ENCODE measurements at regions not wholly inside any gene's neighbourhood (a gene's known extent, or its start where the extent isn't known, plus 50 kb on each side); places are given as distances from the start of the nearest gene placed in this dataset.

DNA sequence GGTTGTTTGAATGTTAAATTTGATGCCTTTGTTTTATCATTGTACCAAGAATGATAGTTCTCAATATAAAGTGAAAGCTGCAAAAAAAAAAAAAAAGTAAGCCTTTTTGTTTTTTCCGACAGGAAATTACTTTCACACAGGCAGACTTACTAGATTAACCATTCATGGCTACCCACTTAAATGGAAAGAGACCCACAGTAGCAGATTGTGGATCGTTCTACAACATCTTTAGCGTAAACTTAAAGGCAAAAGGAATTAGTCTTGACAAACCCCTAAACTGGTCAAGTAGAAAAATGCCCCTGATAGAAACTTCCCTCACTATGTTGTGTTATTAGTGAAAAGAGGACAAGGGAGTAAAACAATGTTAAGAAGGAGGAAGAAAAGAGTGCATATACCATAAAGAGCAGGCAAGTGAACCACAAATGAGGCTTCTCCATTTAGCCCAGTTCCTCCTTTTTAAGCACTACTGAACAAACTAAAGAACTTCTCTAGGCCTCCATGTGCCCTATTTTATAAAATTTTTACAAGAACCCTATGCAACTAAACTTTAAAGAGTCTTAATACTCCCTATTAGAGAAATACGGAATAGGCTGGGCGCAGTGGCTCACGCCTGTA lies 1560.3 kb downstream of the MRPL39 start:
- no peak for DNase-seq

DNA sequence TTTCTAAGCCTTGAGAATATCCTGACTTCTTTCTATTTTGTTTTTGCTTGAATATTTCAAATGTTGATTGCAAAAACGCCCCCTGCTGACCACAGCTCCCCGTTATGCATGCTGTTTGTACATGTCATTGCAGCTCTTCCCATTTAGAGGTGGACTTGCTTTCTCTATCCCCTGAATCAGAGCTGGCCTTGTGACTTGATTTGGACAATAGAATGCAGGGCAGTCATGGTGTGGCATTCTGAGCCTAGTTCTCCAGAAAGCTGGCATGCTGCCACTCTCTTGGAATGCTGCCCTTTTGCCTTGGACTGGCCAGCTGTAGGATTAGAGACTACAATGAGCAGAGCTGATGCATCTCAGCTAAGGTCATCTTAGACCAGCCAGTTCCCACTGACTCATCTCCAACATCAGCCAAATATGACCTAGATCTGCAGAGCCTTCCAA lies 1561.5 kb downstream of the MRPL39 start:
- no peak for DNase-seq

DNA sequence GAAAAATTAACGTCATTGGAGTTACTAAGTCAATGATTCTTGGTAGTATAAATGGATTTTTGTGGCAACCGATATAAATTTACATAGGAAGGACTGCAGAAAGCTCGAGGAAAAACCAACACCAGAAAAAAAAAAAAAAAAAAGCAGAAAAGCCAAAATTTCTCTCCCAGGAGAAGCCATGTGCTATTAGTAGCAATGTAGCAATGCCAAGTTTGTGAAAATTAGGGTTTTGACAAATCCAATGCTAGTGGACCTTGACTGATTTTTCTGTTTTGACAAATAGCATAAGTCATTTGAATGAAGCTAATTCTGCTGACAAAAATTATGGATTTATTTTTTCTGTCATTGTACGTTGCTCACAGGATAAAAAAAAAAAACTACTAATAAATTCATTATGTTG lies 1561.9 kb downstream of the MRPL39 start:
- DNase-seq, result no peak

DNA sequence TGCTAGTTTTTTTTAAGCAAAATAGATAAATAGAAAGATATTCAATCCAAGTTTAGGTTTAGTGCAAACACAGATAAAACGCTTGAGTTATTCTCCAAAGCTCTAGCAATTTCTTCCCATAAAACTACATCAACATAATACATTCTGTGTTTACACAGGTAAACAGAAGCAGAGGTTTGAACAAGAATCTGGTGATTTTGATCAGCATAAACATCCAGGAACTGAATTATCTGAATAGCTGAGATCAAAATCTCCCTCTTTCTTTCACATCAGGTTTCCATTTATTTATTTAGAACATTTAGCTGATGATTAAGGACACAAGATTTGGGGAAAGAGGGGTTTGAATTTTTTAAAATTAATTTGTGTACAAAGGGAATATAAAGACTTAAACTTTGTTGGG lies 1564.6 kb downstream of the MRPL39 start:
- no peak for DNase-seq

DNA sequence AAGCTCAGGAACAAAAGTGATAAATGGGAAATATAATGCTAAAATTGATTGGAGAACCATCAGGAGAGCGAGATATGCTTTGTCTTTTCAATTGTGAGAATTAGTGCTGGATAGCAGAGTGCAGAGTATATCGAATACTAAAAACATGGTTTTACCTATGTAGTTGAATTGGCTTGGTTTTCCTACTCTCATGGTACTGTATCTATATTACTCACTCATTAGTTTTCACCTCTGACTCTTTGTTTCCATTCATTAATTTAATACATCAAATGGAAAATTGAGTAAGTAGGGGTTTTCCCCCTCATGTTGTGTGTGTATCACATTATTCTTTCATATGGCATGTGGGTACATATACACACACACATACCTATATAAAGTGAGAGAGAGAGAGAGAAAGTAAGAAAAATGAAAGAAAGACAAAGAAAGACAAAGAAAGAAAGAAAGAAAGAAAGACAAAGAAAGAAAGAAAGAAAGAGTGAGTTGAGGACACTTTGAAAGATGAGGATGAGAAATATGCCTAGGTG lies 1574.5 kb downstream of the MRPL39 start:
- no peak for DNase-seq

DNA sequence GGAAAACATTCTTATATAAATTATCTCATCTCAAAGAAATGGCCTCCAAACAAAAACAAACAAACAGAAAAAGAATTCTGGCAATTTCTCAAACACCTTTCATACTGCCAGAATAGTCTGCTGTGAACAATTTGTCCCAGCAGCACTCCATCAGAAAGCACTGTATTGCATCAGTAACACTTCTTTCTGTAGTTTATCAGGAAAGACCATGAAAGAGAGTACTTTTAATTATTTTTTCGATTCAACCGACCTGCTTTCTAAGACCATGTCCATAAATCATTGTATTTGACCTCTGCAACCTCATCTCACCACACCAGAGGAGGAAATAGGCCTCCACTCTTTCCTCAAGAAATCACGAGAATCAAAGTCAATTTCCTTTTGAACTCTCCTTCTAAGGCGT lies 1579.9 kb downstream of the MRPL39 start:
- no peak for DNase-seq

DNA sequence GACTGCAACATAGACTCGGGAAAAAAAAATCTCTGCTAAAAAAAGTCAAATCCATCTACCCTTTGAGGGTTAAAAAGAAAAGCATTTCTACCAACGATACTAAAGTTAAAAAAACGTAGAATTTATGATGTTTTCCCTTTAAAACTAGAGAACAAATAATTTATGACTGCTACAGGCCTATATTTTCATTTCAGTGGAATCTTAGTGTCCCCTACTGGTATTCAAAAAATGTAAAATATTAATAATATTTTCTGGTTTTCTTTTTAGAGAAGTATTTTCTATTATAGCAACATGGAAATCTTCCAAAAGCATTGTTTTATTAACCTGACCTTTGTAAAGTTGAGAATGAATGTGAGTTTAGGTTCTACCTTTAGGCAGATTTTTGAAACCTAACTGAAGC lies 1582.2 kb downstream of the MRPL39 start:
- no peak for DNase-seq

DNA sequence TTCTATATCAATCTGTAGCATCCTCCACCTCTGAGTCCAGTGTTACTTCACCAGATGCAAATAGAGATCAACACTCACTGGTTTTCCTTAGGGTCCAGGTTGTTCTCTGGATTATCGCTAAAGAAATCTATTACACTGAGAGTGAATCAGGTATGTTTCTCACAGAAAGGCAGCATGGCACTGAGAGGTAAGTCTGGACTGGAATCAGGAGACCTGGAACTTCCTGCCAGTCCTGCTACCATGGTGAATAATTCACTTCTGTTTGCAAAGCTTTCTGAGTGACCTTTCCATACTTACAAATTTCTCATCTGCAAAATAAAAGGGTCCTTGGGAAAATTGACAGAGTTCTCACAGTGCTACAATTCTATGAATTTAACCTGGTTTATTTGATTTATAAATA lies 1583.3 kb downstream of the MRPL39 start:
- DNase-seq, result no peak

DNA sequence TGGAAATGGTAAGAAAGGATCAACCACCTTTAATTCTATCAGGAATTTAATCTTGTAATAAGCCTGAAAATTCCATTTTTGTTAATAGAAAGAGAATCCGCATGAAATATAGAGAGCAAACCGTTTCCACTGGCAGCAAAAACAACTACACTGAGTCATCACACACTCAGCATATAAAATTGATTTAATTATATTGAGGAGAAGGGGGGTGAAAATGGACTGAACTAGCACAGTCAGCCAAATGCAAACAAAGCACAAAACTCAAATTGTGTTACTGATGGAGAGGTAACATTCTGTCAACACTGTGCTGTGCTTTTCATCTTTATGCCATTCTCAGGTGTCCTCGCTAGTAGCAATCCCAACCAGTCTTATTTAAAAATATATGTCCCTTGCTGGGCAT lies 1583.9 kb downstream of the MRPL39 start:
- no peak for DNase-seq

DNA sequence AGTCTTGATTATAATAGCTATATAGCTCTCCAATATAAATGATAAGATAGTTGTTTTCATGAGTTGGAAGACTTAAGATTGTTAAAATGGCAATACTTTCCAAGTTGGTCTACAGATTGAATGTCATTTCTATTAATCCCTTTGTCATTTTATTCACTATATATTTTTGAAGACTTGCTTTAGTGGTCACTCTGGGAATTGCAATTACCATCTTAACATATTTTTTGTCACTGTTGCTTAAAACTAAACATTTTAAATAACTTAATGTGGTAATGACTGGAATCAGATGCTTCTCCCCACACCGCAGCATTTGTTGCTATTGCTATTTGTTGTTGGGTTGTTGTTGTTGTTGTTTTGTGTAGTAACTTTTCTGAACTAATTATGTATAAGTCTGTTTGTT lies 1592.9 kb downstream of the MRPL39 start:
- no peak for DNase-seq

DNA sequence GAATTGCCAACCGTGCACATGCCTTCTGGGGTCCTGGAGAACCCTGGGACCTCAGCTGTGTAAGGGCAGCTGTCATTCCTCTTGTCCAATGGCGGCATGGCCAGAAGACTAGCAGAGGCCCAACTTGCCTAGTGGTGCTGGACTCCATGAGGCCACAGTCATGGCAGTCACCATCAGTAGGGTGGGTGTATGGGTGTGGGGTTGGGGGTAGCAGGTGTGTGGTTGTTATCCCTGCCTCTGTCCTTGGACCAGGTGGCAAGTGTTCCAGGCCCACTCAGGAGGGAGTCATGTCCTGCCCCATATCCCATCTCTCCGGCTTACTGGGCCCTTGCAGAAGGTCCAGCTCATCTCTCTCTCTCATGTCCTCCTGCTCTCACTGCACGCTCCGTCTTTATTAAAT lies 1596.2 kb downstream of the MRPL39 start:
- no peak for DNase-seq

DNA sequence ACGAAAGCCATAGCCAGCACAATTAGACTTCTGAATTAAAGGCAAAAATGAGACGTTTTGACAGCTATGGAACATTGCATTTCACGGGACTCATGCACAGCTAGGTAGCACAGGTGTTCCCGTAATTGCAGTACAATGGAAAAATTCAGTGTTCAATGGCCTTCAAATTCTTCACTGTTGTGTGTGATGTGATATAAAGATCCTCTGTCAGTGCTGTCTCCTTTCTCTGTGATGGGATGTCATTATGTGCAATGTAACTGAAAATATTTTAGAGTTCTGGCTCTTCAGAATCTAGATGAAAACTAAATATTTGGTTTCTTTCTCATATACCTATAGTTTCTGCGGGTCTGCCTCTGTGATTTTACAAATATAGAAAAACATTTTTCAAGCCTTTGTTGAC lies 1599.7 kb downstream of the MRPL39 start:
- no peak for DNase-seq

DNA sequence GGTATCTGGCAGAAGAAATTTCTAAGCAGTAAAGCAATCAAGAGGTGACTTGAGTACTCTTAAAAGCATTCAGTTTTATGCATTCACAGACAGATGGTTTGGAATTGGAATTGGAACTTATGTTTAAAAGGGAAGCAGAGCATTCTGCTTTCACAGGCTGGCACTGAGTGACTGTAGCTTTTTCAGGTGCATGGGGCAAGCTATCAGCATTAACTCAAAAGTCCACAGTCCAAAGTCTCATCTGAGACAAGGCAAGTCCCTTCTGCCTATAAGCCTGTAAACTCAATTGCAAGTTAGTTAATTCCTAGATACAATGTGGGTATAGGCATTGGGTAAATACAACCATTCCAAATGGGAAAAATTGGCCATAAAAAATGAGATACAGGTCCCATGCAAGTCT lies 1620.3 kb downstream of the MRPL39 start:
- DNase-seq, result no peak

DNA sequence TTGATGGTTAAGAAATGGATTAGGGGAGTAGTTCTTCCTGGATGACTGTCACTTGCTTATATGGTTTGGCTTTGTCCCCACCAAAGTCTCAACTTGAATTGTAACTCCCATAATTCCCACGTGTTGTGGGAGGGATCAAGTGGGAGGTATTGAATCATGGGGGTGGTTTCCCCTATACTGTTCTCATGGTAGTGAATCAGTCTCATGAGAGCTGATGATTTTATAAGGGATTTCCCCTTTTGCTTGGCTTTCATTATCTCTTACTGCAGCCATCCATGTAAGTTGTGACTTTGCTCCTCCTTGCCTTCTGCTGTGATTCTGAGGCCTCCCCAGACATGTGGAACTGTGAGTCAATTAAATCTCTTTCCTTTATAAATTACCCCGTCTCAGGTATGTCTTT lies 1621.1 kb downstream of the MRPL39 start:
- DNase-seq, result no peak

DNA sequence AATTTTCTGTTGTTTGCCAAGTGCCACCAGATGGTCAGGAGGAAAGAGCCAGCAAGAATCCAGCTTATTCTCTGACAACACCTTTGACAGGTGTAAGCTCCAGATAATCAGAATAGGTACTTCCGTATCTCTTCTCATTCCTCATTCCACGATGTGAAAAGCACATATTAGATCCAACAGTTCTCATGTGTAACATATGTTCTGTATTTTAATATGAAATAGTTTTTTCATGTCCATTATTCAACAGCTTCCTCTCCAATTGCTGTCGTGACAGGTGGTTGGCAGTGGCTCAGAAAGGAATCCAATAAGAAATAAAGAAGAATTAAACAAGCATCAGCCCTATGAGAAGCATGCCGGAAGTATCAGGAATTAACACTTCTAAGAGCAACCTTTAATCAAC lies 1624.7 kb downstream of the MRPL39 start:
- DNase-seq, result no peak

DNA sequence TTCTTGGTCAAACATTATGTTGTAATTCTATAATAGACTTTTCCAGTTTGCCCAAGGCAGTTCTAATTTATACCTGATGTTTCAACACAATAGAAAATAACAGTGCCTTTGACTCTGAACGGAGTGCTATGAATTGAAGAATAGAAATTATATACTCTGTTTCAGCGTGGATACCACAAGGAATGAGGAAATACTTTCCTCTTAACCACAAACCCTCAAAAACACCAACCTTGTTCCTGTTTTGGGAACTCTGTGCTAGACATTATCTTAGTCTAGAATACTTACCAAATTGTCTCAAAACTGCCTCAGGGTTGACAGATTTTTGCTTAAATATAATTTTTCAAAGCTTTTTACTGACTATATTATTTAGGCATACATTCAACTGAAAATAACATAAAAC lies 1629.3 kb downstream of the MRPL39 start:
- DNase-seq, result no peak

DNA sequence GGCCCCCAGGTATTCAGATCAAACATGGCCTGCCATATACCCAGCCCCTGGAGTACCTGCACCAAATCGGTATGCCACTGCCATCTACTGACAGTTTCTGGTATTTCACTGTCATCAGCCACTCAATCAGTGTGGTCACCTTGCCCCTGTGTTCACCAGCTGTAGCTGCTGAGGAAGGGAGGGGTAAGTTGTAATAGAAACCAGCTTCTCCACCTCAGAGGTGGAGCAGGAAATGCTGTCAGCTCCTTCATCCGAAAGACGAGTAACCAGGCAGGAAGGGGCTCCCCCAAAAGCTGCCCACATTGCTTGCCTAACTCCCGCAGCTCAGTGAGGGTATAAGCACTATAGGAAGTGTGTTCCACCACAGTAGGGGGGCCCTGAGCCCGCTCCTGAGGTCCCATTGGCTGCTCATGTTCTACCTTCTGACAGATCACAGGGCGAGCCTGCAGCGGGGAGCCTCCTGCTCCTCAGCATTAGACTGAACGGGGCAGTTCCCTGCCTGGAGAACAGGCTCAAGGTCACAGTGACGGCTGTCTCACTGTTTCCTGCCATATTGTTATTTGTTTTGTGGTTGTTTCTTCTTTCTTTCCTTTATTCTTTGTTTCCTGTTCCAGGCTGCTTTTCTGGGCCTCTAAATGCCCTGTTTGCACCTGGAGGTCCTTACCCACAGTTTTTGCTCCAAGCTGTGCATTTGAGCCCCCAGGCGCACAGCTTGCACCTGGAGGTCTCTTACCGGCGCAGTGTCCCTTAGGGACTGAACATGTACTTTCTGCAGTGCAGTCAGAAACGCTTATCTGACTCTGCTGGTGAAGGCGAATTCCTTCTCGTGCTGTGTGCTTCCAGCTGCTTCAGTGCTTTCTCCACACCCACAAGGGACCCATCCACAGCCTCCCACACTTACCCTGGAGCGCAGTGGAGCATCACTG lies 1638.3 kb downstream of the MRPL39 start:
- DNase-seq, result peak; percentile 83

DNA sequence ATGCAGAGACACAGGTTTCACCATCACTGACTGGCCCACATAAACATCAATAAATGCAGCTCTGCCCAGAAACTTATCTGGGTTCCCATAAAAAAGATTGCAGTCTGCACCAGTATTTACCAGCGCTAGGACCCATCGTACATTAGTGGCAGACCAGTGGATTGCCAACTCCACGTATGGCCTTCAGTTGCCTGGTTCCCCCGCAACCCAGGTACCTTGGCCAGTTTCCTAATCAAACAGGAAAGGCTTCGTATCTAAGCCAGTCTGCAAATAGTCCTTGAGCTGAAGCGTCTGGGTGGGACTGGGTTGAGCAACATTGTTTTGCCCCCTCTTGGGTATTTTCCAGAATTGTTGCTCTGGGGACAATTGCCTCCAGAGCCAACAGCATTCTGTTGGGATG lies 1639.3 kb downstream of the MRPL39 start:
- DNase-seq, result no peak

DNA sequence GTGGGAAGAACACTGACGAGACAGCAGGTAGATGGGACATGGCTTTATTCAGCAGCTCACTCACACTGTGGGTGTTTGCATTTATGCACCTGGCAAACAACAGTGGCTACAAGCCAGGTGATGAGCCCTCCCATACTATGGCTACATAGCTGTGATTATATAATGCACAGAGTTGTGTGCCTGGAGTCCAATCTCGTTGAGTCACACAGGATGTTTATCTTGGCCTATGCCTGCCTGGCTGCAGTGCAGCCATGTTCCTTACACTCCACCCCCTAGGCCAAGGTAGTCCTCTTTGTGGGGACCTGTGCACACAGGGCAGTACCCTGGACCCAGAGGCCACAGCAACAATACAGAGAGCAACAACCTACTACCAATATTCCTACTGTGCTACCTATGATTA lies 1643.8 kb downstream of the MRPL39 start:
- no peak for DNase-seq

DNA sequence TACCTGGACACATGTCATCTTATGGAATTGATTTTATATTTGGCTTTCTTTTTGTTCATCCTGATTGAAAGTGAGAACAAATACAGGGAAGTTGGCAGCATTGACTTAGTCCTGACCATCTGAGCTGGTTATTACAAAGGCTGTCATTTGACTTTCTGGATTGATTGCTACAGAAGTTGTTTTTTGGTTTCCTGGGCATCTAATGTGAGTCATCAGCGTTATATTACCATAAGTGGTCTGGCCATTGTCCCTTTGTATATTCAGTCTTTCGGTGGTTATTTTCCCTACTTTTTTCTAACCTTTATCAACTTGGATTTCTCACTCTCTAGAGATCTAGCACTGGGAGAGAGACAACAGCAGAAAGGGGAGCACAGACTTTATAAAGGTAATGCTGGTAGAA lies 1646.5 kb downstream of the MRPL39 start:
- DNase-seq, result no peak

DNA sequence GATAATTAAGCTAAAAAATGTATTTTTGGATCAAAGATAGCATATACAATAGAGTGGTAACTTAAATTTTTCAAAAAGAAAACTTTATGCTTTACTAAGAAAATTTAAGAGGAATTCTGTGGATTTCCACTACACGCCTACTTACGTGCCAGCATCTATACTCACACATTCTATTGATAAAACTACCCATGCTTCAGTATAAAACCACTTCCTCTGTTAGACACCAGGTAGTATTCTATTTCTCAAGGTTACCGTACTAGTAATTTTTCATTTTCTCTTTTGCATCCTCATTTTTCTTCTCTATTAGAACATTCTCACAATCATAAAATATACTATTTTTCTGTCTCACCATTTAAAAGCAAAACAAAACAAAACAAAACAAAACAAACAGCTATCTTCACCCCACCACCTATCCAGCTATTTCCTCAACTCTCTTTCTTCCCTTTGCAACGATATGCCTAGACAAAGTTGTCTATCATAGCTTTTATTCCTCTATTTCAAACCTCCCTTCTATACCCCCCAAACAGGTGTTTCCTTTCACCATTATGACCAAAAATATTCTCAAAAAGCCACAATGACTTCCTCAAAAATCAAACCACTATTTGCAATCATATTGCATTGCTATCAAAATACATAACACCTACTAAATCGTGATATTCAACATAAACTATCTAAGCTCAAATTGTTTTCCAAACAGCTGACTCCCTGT lies 1652.0 kb downstream of the MRPL39 start:
- no peak for DNase-seq

DNA sequence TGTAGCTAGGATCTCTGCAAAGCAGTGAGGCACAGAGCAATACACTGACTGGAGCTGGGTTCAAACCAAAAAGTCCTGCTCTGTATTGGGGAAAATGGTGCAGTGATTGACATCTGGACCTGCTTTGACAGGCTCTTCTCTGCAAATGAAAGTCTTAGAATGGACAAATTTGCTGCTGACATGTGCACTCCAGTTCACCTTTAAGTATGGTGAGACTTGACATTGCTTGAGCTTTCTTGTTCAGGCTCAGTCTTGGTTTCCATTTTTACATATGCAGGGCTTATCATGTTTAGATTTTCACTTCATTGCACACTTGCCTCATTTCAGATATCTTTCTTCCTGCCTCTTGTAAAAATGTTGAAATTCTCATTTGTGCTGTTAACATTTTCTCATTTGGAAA lies 1655.0 kb downstream of the MRPL39 start:
- DNase-seq, result no peak

DNA sequence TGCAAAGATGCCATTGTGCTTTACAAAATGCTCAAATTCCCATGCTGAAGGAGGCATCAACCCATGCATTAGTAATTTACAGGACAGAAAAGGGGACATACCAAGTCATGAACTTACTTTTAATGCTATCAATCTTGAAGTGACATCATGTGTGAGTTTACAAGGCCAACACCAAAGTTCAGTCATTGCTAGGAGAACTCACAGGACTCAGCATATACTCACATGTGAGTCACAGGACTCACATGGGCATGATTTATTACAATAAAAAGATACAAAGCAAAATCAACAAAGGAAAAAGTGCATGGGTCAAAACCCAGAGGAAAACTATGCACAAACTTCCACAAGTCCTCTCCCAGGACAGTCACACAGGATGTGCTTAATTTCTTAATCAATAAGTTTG lies 1656.0 kb downstream of the MRPL39 start:
- no peak for DNase-seq

DNA sequence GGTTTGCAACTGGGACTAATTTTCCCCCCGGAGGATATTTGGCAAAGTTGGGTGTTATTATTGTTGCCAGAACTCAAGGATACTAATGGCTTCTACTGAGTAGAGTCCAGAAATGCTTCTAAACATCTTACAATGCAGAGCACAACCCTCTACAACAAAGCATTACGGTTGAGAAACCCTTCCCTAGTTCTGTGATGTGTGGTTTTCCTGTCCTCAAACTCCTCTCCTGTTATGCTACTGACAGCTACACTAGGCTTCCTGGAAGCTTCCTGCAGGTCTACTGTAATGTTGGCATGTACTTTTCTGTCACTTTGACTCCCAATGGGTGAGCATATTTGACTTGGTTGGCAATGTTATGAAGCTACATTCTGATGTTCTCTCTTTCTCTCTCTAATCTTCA lies 1656.9 kb downstream of the MRPL39 start:
- DNase-seq, result no peak

Data from CD4-positive, alpha-beta T cell treated with Interleukin-15 for 1 hour (primary cell).